Central memory CD4-positive, alpha-beta T cell (primary cell): ENCODE measurements at regions not wholly inside any gene's neighbourhood (a gene's known extent, or its start where the extent isn't known, plus 50 kb on each side); places are given as distances from the start of the nearest gene placed in this dataset.

Experiments
- DNase-seq: peaks from one replicate; pipeline ENCODE4 v3.0.0; 2022

DNA sequence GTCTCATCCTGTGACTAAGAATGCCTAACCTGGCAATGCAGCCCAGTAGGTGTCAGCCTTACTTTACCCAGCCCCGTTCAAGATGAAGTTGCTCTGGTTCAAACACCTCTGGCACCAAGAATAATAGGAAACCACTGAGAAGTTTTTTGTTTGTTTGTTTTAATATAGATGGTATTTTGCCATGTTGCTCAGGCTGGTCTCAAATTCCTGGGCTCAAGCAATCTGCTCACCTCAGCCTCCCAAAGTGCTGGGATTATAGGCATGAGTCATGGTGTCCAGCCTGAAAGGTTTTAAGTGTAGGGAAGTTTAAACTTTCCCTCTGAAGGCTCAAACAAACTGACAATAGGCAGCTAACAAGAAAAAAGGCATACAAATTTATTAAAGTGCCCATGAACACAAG is 51.2 kb upstream of the ABCC4 start:
- DNase-seq = no peak

DNA sequence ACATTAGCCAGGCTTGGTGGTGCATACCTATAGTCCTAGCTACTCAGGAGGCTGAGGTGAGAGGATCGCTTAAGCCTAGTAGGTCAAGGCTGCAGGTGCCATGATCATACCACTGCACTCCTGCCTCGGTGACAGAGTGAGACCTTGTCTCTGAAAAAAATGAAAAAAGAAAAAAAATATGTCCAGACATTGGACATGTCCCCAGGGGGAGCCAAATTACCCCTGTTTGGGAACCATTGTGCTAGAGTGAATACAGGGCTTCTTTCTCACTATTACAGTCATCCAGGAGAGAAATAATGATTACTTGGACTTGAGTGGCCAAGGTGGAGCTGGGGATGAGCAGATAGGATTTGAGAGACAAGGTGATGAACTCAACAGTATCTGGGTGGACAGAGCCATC is 52.9 kb upstream of the ABCC4 start:
- DNase-seq = no peak

DNA sequence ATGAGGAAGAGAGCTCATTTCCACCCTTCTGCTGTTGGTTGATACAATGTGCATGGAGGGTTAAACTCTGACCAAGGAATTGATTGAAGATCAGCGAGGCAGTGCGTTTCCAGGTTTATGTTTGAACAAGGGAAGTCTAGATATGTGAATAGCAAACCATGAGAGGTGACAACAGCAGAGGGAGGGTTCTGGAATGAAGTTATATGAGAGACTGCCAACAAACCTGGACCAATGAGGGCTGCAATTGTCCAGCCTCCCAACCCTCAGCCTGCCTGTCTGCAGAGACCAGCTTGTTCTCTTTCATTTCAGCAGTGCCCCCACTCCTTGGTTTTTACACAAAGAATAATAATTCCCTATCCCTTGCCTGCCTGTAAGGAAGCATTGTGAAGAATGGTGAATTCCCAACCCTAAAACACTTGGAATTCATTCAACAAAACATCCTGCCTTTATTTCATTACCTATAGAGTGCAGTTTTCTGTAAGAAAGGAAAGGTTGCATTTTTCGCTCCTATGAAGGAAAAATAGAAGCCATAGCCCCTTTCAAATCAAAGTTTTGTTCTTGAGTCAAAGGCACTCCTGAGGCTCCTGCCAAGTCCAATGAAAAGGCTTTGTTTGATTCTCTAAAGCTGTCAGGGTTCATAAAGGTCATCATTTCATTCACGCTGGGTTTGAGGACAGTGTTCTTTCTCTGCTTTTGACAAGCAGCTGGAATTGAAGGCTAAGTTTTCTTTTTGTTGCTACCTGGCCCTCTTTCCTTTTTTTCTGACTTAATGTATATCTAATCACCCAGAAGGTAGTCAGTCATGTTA is 53.6 kb upstream of the ABCC4 start:
- DNase-seq = no peak

DNA sequence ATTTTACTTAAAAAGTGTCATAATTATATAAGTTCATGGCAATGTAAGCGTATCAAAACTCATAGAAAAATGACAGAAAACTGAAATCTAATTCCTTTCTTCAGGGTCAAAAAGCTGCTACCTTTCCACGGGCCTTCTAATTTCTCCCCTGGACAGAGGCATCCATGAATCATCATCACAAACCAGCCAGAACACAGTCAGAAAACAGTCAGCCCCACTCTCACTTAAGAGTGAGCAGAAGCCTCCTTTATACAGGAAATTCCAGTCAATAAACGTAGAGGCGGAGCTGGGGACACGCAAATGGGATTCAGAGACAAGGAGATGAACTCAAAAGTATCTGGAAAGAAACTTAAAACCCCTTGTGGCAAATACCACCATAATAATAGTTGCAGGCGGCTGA is 54.2 kb upstream of the ABCC4 start:
- DNase-seq = no peak

DNA sequence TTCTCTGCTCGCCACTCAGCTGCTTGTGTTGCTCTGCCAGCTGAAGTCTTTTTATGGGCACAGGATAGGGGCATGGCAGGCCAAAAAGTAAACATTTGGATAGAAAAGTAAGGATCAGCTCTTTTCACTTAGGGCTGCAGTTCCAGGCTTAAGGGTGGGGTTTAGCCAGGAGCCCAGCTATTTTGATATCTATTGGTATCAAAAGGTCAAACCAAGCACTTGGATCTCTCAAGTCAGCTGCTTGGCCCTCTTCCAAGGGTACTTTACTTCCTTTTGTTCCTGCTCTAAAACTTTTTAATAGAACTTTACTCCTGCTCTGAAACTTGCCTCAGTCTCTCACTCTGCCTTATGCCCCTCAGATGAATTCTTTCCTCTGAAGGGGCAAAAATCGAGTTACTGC is 55.7 kb upstream of the ABCC4 start:
- no peak for DNase-seq

DNA sequence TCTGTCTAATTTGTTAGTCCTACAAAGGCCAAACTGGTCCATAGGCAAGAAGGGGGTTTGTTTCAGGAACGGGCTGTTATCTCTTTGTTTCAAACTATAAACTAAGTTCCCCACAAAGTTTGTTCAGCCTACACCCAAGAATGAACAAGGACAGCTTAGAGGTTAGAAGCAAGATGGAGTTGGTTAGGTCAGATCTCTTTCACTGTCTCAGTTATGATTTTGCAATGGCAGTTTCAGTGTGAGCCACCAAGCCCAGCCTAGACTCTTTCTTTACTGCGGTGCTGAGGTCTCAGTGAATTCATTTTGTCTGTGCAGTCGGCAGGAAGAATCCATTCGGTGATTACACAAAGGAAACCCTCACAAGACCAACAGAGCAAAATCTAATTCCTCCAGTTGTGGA is 56.6 kb upstream of the ABCC4 start:
- DNase-seq = no peak

DNA sequence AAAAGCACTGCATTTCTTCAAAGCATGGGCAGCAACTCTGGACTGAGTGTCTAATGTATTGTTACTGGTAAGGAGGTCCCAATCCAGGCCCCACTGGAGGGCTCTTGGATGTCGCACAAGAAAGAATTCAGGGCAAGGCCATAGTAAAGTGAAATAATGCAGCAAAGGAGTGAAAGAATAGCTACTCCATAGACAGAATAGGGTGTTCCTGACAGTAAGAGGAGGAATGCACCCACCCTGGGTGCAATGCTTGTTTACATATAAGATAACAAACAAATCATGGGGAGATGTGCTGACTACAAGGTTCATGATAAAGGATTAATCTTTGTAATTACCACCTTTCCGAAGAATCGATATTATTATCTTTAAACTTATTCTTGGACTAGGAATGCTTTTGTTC is 58.8 kb upstream of the ABCC4 start:
- no peak for DNase-seq

DNA sequence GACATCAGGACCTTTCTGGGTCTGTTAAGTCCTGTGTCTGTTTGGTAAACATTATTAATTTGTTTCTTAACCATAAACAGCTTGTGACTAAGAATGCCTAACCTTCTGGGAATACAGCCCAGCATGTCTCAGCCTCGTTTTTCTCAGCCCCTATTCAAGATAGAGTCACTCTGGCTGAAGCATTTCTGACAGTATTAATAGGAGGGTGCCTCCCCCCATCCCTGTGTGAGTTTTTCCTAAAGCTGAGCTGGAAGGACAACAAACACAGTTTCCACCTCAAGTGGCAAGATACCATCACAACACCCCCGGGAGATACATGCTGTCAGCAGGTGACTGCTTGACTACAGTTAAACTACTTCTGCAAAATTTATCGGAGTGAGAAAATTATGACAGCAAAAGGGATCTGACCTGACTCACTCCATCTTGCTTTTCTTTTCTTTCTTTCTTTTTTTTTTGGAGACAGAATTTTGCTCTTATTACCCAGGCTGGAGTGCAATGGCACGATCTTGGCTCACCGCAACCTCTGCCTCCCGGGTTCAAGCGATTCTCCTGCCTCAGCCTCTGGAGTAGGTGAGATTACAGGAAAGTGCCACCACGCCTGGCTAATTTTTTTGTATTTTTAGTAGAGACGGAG is 59.3 kb upstream of the ABCC4 start:
- no peak for DNase-seq

DNA sequence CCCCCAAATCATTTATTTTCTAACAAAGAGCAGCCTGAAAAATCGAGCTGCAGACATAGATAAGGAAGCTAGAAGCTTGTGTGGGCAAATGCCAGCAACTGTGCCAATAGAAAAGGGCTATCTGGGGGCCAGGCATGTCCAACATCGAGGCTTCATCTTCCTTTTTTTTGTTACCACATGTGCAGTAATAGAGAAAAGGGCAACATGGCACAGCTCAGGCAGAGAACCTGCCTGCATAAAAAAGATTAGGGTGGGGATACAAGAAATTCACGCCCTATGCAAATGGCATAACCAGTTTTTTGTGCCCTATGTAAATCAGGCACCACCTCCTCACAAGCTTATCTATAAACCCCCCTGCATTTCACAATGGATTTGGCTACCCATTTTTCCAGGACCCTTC is 60.4 kb upstream of the ABCC4 start:
- no peak for DNase-seq

DNA sequence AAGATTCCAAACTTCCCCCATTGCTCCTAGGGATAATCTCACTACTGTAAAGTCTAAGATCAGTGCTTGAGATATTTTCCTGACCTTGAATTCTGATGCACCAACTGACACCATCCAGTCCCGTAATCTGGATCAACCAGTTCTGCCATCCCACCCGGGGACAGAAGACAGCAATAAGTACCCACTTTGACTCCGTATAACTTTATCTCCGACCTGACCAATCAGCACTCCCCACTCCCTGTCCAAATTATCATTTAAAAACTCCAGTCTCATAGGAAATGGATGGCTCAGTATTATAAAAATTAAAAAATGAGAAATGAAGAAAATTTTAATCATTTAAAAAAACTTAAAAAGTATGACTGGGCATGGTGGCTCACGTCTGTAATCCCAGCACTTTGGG is 61.4 kb upstream of the ABCC4 start:
- no peak for DNase-seq

DNA sequence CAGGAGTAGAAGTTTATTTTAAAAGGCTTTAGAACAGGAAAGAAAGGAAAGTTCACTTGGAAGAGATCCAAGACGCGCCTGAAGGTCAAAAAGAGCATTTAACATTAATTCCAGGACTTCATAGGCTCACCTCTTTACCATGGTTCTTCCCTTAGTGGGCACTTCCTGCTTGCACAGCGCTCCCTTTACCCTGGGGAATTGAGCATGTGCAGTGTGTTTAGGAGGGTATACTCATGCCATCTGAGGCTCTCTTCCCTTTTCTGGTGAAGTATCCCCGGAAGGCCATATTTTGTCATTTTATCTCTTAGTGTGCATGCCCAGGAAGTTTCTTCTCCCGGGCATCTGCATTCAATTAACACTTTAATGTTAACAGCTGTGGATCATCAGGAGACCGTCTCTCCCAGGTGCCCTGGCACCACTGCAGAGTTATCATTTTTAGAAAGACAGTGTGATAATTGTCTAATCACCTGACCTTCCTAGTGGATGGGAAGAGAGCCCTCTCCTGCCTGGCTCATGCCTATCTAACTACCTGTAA is 66.1 kb upstream of the ABCC4 start:
- DNase-seq = no peak

DNA sequence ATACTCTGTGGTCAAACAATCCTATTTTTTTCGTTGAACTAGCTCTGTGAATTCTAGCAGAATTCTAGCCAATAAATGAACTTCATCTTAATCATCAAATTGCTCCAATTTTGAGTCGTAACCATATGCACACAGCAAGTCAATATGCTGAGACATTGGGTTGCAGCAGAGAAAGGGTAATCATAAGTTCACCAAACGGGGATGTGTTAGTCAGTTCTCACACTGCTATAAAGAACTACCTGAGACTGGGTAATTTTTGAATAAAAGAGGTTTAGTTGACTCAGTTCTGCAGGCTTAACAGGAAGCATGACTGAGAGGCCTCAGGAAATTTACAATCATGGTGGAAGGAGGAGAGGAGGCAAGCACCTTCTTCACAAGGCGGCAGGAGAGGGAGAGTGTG is 67.7 kb upstream of the ABCC4 start:
- DNase-seq = no peak

DNA sequence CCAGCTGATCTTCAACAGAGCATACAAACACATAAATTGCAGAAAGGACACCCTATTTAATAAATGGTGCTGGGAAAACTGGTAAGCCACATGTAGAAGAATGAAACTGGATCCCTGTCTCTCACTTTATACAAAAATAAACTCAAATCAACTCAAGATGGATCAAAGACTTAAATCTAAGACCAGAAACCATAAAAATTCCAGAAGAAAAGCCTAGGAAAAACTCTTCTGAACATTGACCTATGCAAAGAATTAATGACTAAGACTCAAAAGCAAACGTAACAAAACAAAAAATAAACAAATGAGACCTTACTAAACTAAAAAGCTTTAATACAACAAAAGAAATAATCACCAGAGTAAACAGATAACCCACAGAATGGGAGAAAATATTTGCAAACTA is 74.5 kb upstream of the ABCC4 start:
- DNase-seq = no peak

DNA sequence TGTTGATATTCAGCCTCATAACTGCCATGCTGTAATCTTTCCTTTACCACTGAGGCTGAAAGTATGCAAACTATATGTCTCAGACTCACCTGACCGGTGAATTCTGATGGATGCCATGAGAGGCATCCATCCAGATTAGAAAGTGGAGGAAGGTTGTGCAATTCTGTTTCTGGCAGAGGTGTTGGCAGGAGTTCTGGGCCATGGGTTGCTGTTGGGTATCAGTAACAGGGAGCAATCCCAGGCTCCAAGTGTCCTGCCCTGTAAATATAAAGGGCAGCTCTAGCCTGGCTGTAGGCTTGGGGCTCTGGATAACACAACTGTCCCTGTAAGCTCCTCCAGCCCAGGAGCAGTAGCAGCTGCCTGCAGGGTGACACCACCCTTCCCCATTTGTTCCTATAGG is 77.4 kb upstream of the ABCC4 start:
- DNase-seq = no peak

DNA sequence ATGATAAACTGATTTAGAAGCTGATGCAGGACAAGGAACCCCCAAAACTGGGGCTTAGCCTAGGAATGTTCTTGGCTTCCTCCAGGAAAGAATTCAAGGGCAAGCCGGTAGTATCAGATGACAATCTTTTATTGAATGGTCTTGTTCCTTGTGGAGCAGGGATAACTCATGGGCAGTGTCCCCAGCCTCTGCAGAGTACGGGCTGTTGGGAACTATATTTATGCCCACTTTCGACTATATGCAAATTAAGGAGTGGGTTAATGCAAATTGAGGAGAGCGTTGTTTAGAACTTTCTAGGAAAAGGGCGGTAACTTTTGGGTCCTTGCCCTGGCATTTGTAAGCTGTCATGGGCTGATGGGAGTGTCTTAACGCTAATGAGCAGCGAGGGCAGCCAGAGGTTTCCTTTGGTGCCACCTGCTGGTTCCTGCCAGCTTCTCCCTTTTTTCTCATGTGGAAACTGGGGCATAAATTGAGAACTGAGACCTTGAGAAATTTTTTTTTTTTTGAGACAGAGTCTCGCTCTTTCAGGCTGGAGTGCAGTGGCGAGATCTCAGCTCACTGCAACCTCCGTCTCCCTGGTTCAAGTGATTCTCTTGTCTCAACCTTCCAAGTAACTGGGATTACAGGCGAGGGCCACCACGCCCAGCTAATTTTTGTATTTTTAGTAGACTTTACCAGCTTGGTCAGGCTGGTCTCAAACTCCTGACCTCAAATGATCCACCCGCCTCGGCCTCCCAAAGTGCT is 79.4 kb upstream of the ABCC4 start:
- DNase-seq = peak; percentile 52

DNA sequence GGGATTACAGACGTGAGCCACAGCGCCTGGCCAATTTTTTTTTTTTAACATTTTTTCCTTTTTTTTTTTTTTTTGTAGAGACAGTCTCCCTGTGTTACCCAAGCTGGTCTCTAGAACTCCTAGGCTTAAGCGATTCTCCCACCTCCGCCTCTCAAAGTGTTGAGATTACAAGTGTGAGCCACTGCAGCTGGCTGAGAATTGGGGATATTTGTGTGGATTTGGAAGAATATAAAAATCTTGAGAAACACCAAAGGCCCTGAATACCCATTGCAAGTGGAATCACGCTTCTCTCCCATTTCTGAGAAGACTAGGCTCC is 79.9 kb upstream of the ABCC4 start:
- DNase-seq = no peak

DNA sequence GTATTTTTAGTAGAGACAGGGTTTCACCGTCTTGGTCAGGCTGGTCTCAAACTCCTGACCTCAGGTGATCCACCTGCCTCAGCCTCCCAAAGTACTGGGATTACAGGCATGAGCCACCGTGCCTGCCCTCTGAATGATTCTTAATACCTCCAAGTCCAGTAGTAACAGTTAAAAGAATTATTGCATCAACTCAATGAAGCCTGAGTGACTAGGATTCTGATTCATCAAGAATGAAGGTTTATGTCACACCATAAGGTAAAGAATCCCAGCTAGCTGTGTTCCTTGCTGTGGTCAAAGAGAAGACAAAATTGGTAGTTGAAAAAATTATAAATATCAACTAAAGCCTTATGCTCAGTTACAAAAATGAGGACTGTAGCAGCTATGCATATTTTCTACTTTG is 81.2 kb upstream of the ABCC4 start:
- no peak for DNase-seq

DNA sequence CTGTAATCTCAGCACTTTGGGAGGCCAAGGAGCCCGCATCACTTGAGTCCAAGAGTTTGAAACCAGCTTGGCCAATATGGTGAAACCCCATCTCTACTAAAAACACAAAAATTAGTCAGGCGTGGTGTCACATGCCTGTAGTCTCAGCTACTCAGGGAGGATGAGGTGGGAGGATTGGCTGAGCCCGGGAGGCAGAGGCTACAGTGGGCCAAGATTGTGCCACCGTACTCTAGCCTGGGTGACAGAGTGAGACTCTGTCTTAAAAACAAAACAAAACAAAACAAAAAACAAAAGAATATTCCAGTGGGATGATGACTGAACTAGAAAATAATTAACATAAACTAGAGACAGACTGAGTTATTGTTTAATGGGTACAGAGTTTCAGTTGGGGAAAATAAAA is 81.7 kb upstream of the ABCC4 start:
- DNase-seq = no peak

DNA sequence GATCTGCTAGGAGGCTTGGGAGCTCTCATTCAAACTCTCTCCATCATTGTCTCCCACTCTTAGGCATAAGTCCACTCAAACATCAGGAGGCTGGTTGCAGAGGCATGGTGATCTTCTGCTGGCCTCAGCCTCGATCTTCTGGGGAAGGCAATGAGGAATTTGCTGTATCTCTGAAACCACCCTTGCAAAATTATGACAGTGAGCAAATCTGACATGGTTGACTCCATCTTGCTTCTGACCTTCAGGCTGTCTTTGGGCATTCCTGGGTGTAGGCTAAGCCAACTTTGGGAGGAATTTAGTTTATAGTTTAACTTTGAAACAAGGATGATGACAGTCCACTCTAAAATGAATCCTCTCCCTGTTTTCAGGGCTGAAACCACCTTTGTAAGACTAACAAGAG is 84.1 kb upstream of the ABCC4 start:
- no peak for DNase-seq

DNA sequence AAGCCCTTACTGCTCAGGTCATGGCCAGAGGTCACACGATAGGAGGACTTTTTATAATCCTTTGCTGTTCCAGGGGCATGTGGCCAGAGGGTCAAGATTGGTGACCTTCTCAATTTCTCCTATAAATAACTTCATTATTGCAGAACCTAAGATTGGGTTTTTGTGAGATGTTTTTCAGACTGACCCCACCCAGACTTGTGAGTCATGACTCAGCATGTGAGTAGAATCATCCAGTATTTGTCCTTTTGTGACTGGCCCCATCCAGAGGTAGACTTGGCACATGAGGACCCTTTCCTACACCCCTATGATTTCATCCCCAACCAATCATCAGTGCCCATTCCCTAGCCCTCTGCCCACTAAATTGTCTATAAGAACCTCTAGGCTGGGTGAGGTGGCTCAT is 84.5 kb upstream of the ABCC4 start:
- no peak for DNase-seq

DNA sequence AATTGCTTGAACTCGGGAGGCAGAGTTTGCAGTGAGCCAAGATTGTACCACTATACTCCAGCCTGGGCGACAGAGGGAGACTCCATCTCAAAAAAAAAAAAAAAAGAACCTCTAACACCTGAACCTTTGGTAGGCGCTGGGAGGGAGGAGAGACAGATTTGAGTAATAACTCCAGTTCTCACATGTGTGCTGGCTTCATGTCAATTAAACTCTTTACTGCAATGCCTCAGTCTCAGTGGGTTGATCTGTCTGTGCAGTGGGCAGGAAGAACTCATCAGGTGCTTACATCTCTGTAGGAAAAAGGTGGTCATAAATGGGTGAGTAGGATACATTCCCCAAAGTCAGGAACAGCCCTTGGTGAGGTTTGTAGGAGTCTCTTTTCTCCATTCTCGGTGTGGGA is 85.1 kb upstream of the ABCC4 start:
- no peak for DNase-seq

DNA sequence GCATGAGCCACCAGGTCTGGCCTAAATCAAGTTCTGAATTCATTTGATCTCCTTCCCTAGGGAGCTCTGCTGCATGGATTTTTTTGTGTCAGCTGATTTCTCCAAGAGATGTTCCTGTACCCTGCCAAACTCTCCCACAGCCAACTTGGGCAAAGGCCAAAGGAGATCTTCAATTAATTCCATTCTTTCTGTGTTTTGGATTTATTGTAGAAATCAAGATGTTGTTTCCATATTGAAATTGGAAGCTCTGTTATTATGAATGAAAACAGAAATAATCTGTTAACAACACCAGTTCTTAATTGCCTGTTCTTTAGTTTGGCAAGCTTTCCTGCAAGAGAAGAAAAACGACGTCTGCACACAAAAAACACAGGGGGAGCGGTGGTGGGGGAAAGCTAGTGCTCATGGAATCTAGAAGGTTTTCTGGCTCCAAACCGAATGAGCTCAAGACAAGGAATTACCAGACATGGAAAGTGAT is 86.5 kb upstream of the ABCC4 start:
- DNase-seq = no peak

DNA sequence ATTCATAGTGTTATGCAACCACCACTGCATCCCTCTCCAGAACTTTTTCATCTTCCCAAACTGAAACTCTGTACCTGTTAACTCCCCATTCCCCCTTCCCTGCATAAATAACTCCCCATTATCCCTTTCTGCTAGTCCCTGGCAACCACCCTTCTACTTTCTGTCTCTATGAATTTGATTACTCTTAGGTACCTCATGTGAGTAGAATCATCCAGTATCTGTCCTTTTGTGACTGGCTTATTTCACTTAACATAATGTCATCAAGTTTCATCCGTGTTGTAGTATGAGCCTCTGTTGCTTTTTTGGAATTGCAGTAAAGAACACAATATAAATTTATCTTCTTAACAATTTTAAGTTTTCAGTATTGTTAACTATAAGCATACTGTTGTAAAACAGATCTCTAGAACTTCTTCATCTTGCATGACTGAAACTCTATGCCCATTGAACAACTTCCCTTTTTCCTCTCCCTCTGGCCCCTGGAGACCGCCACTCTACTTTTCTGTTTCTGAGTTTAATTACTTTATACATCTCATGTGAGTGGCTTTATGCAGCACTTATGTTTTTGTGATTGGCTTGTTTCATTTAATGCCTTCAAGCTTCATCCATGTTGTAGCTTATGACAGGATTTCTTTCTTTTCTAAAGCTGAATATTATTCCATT is 87.3 kb upstream of the ABCC4 start:
- DNase-seq = no peak
